ENCODE measurements at regions not wholly inside any gene's neighbourhood (a gene's known extent, or its start where the extent isn't known, plus 50 kb on each side); places are given as distances from the start of the nearest gene placed in this dataset.
"Not testable (repeated sequence)": the region's sequence is repeated elsewhere in the genome, so short reads cannot be mapped to it uniquely, and the experiment has no call there.

GRCh38 chr3:39712413-39713048 lies 96.9 kb upstream of the MYRIP start:
- H3K27me3 ChIP-seq (ENCODE audit: control insufficient read depth, low read length) = no peaks in the 10 kb centered on the region
- no peaks in the 10 kb centered on the region for H3K79me2 ChIP-seq (ENCODE audit: control insufficient read depth, low read length)
- TF ChIP-seq CTCF (IDR thresholded peaks at IDR 0.05; ENCODE audit: low read depth, low read length, poor library complexity, severe bottlenecking) = no peak
- no peak for TF ChIP-seq EZH2phosphoT487 (IDR thresholded peaks at IDR 0.05; ENCODE audit: borderline replicate concordance, low read length)
- H3K9me3 ChIP-seq (ENCODE audit: control insufficient read depth, insufficient read depth, low read length) = no peaks in the 10 kb centered on the region
- H4K20me1 ChIP-seq (ENCODE audit: control insufficient read depth, insufficient read depth, low read depth, low read length) = no peaks in the 10 kb centered on the region
- H3K9me2 ChIP-seq (replicated peaks; ENCODE audit: control insufficient read depth, low read length) = no peaks in the 10 kb centered on the region
- no peaks in the 10 kb centered on the region for H3K36me3 ChIP-seq (ENCODE audit: control insufficient read depth, low read length)
- no peak overlapping the region for H3K27ac ChIP-seq (ENCODE audit: low read depth, low read length)
- no peaks in the 10 kb centered on the region for H3K4me1 ChIP-seq (ENCODE audit: control insufficient read depth, low read length)
- no peak overlapping the region for H3K4me2 ChIP-seq (ENCODE audit: low read length)
- H3K4me3 ChIP-seq (ENCODE audit: low read length) = no peak overlapping the region
- H3F3A ChIP-seq (ENCODE audit: control insufficient read depth, insufficient read depth) = no peaks in the 10 kb centered on the region

GRCh38 chr3:39713341-39713740 lies 96.1 kb upstream of the MYRIP start:
- not testable (repeated sequence) for H3K79me2 ChIP-seq (ENCODE audit: control insufficient read depth, low read length); H3K4me3 ChIP-seq (ENCODE audit: low read length); H3K4me2 ChIP-seq (ENCODE audit: low read length); H3F3A ChIP-seq (ENCODE audit: control insufficient read depth, insufficient read depth); H3K27ac ChIP-seq (ENCODE audit: low read depth, low read length); H3K4me1 ChIP-seq (ENCODE audit: control insufficient read depth, low read length); H3K27me3 ChIP-seq (ENCODE audit: control insufficient read depth, low read length); H3K9me2 ChIP-seq (replicated peaks; ENCODE audit: control insufficient read depth, low read length); H4K20me1 ChIP-seq (ENCODE audit: control insufficient read depth, insufficient read depth, low read depth, low read length); H3K36me3 ChIP-seq (ENCODE audit: control insufficient read depth, low read length); H3K9me3 ChIP-seq (ENCODE audit: control insufficient read depth, insufficient read depth, low read length)

GRCh38 chr3:39716849-39717248 lies 92.6 kb upstream of the MYRIP start:
- TF ChIP-seq EZH2phosphoT487 (IDR thresholded peaks at IDR 0.05; ENCODE audit: borderline replicate concordance, low read length) = no peak
- no peak for TF ChIP-seq CTCF (IDR thresholded peaks at IDR 0.05; ENCODE audit: low read depth, low read length, poor library complexity, severe bottlenecking)

GRCh38 chr3:39718674-39719595 lies 90.5 kb upstream of the MYRIP start:
- Histone ChIP-seq H3K4me1 (ENCODE audit: control insufficient read depth, low read length) (no peaks in the 10 kb centered on the region), H3K9me2 (replicated peaks; ENCODE audit: control insufficient read depth, low read length) (no peaks in the 10 kb centered on the region), H3K27ac (ENCODE audit: low read depth, low read length) (no peak overlapping the region), H3K79me2 (ENCODE audit: control insufficient read depth, low read length) (no peaks in the 10 kb centered on the region), H4K20me1 (ENCODE audit: control insufficient read depth, insufficient read depth, low read depth, low read length) (no peaks in the 10 kb centered on the region), H3K36me3 (ENCODE audit: control insufficient read depth, low read length) (no peaks in the 10 kb centered on the region), H3K4me3 (ENCODE audit: low read length) (no peak overlapping the region), H3K27me3 (ENCODE audit: control insufficient read depth, low read length) (no peaks in the 10 kb centered on the region), H3F3A (ENCODE audit: control insufficient read depth, insufficient read depth) (no peaks in the 10 kb centered on the region), H3K4me2 (ENCODE audit: low read length) (no peak overlapping the region), H3K9me3 (ENCODE audit: control insufficient read depth, insufficient read depth, low read length) (no peaks in the 10 kb centered on the region)
- no peak for TF ChIP-seq EZH2phosphoT487 (IDR thresholded peaks at IDR 0.05; ENCODE audit: borderline replicate concordance, low read length)
- TF ChIP-seq CTCF (IDR thresholded peaks at IDR 0.05; ENCODE audit: low read depth, low read length, poor library complexity, severe bottlenecking) = no peak

More at GRCh38 chr3:39716849-39717248, 92.6 kb upstream of the MYRIP start:
- H3K27ac ChIP-seq (ENCODE audit: low read depth, low read length) = no peak overlapping the region
- H3K79me2 ChIP-seq (ENCODE audit: control insufficient read depth, low read length) = no peaks in the 10 kb centered on the region
- no peaks in the 10 kb centered on the region for H3K9me3 ChIP-seq (ENCODE audit: control insufficient read depth, insufficient read depth, low read length)
- H3K4me2 ChIP-seq (ENCODE audit: low read length) = no peak overlapping the region
- H3F3A ChIP-seq (ENCODE audit: control insufficient read depth, insufficient read depth) = no peaks in the 10 kb centered on the region
- H3K27me3 ChIP-seq (ENCODE audit: control insufficient read depth, low read length) = no peaks in the 10 kb centered on the region
- H3K4me3 ChIP-seq (ENCODE audit: low read length) = no peak overlapping the region
- H3K9me2 ChIP-seq (replicated peaks; ENCODE audit: control insufficient read depth, low read length) = no peaks in the 10 kb centered on the region
- no peaks in the 10 kb centered on the region for H3K36me3 ChIP-seq (ENCODE audit: control insufficient read depth, low read length)
- H3K4me1 ChIP-seq (ENCODE audit: control insufficient read depth, low read length) = no peaks in the 10 kb centered on the region
- H4K20me1 ChIP-seq (ENCODE audit: control insufficient read depth, insufficient read depth, low read depth, low read length) = no peaks in the 10 kb centered on the region

All from DOHH2 (cell line).